ENCODE measurements at regions not wholly inside any gene's neighbourhood (a gene's known extent, or its start where the extent isn't known, plus 50 kb on each side); places are given as distances from the start of the nearest gene placed in this dataset.
A peak's percentile ranks its signal among the peaks of the same experiment; 100 is the strongest.

GRCh38 chr20:57061051-57061900, 205.2 kb downstream of the BMP7 start:
- Histone ChIP-seq H3K27me3 (ENCODE audit: insufficient read depth, low read length) (peaks cover 22% of the 10 kb centered on the region; the same call in 1 of the 2 replicates), H3K27ac (ENCODE audit: low read depth, low read length) (no peak overlapping the region), H3K4me3 (replicated peaks in 1 of 2; ENCODE audit: low read depth in 1 of 2, low read length in 2 of 2) (no peak overlapping the region), H3K79me2 (ENCODE audit: insufficient read depth, low read length) (no peaks in the 10 kb centered on the region), H4K20me1 (ENCODE audit: insufficient read depth) (no peaks in the 10 kb centered on the region), H3K4me2 (ENCODE audit: low read length) (no peak overlapping the region), H3K4me1 (ENCODE audit: control insufficient read depth in 1 of 2, insufficient read depth in 2 of 2, low read length in 2 of 2) (peaks cover 0 to 6% of the 10 kb centered on the region in 2 experiments; a peak in 1 of 4 replicates), H3K9me3 (ENCODE audit: control insufficient read depth in 1 of 2, insufficient read depth in 1 of 2, low read depth in 1 of 2, low read length in 2 of 2) (no peaks in the 10 kb centered on the region), H2AFZ (ENCODE audit: low read depth, low read length, poor library complexity, severe bottlenecking) (no peak overlapping the region), H3K36me3 (ENCODE audit: control insufficient read depth in 1 of 2, insufficient read depth in 2 of 2, low read length in 2 of 2) (no peaks in the 10 kb centered on the region), H3K9ac (ENCODE audit: low read length) (no peak overlapping the region), H3K9me2 (ENCODE audit: insufficient read depth) (no peaks in the 10 kb centered on the region)
- ChIA-PET CTCF (interaction anchor here (1.0 to 1.7 kb wide), 5 partner anchors 10 to 510 kb away, joined by 3 to 19 read pairs (median 4); no protein-coding TSS in a partner anchor), POLR2A (no interaction called here), RAD21 (ENCODE audit: low non-redundant PET in 1 of 2, low total read pairs in 2 of 2, uncharacterized antibody in 2 of 2, unreplicated experiment in 2 of 2) (interaction anchor here in 1 of 2 experiments (1.0 kb wide), 1 partner anchor 511 kb away, joined by 3 read pairs; no protein-coding TSS in a partner anchor)
- intact Hi-C loops (cut with micrococcal nuclease) = no loop called here
- TF ChIP-seq EZH2 (IDR thresholded peaks at IDR 0.05) (no peak), SP1 (IDR thresholded peaks at IDR 0.05; ENCODE audit: low read depth) (no peak), EGR1 (IDR thresholded peaks at IDR 0.05; ENCODE audit: low read depth) (no peak), POLR2A (IDR thresholded peaks at IDR 0.05; ENCODE audit: borderline replicate concordance, extremely low read depth, insufficient read depth, insufficient read length) (no peak), TCF7L2 (IDR thresholded peaks at IDR 0.05; ENCODE audit: borderline replicate concordance, extremely low read depth, insufficient read depth, insufficient read length) (no peak), RAD21 (IDR thresholded peaks at IDR 0.05; ENCODE audit: low read depth) (peak; percentile 66), ZFX (IDR thresholded peaks at IDR 0.05) (no peak), POLR2AphosphoS5 (IDR thresholded peaks at IDR 0.05; ENCODE audit: low read depth, low read length) (no peak)
- TF ChIP-seq, protein P1, sequence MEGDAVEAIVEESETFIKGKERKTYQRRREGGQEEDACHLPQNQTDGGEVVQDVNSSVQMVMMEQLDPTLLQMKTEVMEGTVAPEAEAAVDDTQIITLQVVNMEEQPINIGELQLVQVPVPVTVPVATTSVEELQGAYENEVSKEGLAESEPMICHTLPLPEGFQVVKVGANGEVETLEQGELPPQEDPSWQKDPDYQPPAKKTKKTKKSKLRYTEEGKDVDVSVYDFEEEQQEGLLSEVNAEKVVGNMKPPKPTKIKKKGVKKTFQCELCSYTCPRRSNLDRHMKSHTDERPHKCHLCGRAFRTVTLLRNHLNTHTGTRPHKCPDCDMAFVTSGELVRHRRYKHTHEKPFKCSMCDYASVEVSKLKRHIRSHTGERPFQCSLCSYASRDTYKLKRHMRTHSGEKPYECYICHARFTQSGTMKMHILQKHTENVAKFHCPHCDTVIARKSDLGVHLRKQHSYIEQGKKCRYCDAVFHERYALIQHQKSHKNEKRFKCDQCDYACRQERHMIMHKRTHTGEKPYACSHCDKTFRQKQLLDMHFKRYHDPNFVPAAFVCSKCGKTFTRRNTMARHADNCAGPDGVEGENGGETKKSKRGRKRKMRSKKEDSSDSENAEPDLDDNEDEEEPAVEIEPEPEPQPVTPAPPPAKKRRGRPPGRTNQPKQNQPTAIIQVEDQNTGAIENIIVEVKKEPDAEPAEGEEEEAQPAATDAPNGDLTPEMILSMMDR (IDR thresholded peaks at IDR 0.05 in 2 of 3, conservative IDR thresholded peaks at IDR 0.05 in 1 of 3; ENCODE audit: borderline replicate concordance in 1 of 3, insufficient read depth in 1 of 3, low read depth in 2 of 3, low read length in 2 of 3) = peak; percentile 27 to 62 (median 48); a peak in 5 of 6 replicates
- no peak for DNase-seq (ENCODE audit: low read depth, low spot score)
- no TSS peak for BruUV-seq (replicated peaks)
- peak; percentile 75 for ATAC-seq
